ENCODE measurements at regions not wholly inside any gene's neighbourhood (a gene's known extent, or its start where the extent isn't known, plus 50 kb on each side); places are given as distances from the start of the nearest gene placed in this dataset.

GRCh38 chr11:86192519-86193257 lies 51.9 kb upstream of the EED start:
- TF ChIP-seq, protein P1, sequence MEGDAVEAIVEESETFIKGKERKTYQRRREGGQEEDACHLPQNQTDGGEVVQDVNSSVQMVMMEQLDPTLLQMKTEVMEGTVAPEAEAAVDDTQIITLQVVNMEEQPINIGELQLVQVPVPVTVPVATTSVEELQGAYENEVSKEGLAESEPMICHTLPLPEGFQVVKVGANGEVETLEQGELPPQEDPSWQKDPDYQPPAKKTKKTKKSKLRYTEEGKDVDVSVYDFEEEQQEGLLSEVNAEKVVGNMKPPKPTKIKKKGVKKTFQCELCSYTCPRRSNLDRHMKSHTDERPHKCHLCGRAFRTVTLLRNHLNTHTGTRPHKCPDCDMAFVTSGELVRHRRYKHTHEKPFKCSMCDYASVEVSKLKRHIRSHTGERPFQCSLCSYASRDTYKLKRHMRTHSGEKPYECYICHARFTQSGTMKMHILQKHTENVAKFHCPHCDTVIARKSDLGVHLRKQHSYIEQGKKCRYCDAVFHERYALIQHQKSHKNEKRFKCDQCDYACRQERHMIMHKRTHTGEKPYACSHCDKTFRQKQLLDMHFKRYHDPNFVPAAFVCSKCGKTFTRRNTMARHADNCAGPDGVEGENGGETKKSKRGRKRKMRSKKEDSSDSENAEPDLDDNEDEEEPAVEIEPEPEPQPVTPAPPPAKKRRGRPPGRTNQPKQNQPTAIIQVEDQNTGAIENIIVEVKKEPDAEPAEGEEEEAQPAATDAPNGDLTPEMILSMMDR (IDR thresholded peaks at IDR 0.05), result no peak
- TF ChIP-seq EP300 (IDR thresholded peaks at IDR 0.05; ENCODE audit: borderline replicate concordance in 1 of 2, low read depth in 1 of 2, low read length in 1 of 2), result no peak
- no peak for TF ChIP-seq RAD21 (IDR thresholded peaks at IDR 0.05; ENCODE audit: low read length)
- no peak for TF ChIP-seq RFX5 (IDR thresholded peaks at IDR 0.05; ENCODE audit: low read length)
- no peak for TF ChIP-seq ELF1 (IDR thresholded peaks at IDR 0.05)
- no peak for TF ChIP-seq YY1 (IDR thresholded peaks at IDR 0.05; ENCODE audit: low read depth)
- TF ChIP-seq GABPA (IDR thresholded peaks at IDR 0.05; ENCODE audit: low read depth), result no peak
- no peak for TF ChIP-seq USF2 (IDR thresholded peaks at IDR 0.05; ENCODE audit: borderline replicate concordance, low read depth, low read length)
- no peak for TF ChIP-seq MAX (IDR thresholded peaks at IDR 0.05; ENCODE audit: low read depth)
- TF ChIP-seq TAF1 (IDR thresholded peaks at IDR 0.05; ENCODE audit: borderline replicate concordance, low read depth, low read length), result no peak
- no peak for TF ChIP-seq RXRA (IDR thresholded peaks at IDR 0.05; ENCODE audit: borderline replicate concordance, low read depth)

Data from SK-N-SH (cell line).